ENCODE measurements at regions not wholly inside any gene's neighbourhood (a gene's known extent, or its start where the extent isn't known, plus 50 kb on each side); places are given as distances from the start of the nearest gene placed in this dataset.

- peaks cover 13% of the 10 kb centered on the region for H3K4me1 Mint-ChIP-seq (ENCODE audit: insufficient read depth, unreplicated experiment)
These were observed 277.6 kb upstream of the DIAPH2 start for GRCh38 chrX:96407072-96407471.

GRCh38 chrX:96407501-96407900 lies 277.1 kb upstream of the DIAPH2 start:
- CTCF ChIA-PET, result interaction anchor here (0.8 kb wide), 1 partner anchor 16 kb away, joined by 3 read pairs; no protein-coding TSS in a partner anchor
- Mint-ChIP-seq H3K36me3 (ENCODE audit: insufficient read depth, unreplicated experiment) (no peaks in the 10 kb centered on the region), H3K27me3 (ENCODE audit: insufficient read depth, unreplicated experiment) (peaks cover 81% of the 10 kb centered on the region), H3K4me1 (ENCODE audit: insufficient read depth, unreplicated experiment) (peaks cover 13% of the 10 kb centered on the region), H3K9me3 (ENCODE audit: unreplicated experiment) (no peaks in the 10 kb centered on the region), H3K27ac (ENCODE audit: low read depth, unreplicated experiment) (peak overlapping the region; percentile 68), H3K4me3 (ENCODE audit: unreplicated experiment) (no peak overlapping the region)
- intact Hi-C loops (cut with micrococcal nuclease), result no loop called here
- no TSS peak for BruUV-seq (replicated peaks)
- POLR2A ChIA-PET, result interaction anchor here (0.6 to 0.9 kb wide), 6 partner anchors 9 to 634 kb away, joined by 3 to 5 read pairs (median 3); no protein-coding TSS in a partner anchor
- TF ChIP-seq CTCF (IDR thresholded peaks at IDR 0.05; ENCODE audit: unreplicated experiment), result no peak
- DNase-seq (ENCODE audit: unreplicated experiment), result peak; percentile 52

More at GRCh38 chrX:96407072-96407471, 277.6 kb upstream of the DIAPH2 start:
- Mint-ChIP-seq H3K9me3 (ENCODE audit: unreplicated experiment) (no peaks in the 10 kb centered on the region), H3K36me3 (ENCODE audit: insufficient read depth, unreplicated experiment) (no peaks in the 10 kb centered on the region), H3K27ac (ENCODE audit: low read depth, unreplicated experiment) (peak overlapping the region; percentile 68), H3K4me3 (ENCODE audit: unreplicated experiment) (no peak overlapping the region), H3K27me3 (ENCODE audit: insufficient read depth, unreplicated experiment) (peaks cover 81% of the 10 kb centered on the region)
- CTCF ChIA-PET, result interaction anchor here (0.8 kb wide), 1 partner anchor 16 kb away, joined by 3 read pairs; no protein-coding TSS in a partner anchor
- POLR2A ChIA-PET, result interaction anchor here (0.6 to 0.9 kb wide), 6 partner anchors 10 to 635 kb away, joined by 3 to 5 read pairs (median 3); no protein-coding TSS in a partner anchor
- peak; percentile 24 for DNase-seq (ENCODE audit: unreplicated experiment)
- intact Hi-C loops (cut with micrococcal nuclease), result no loop called here
- no TSS peak for BruUV-seq (replicated peaks)
- no peak for TF ChIP-seq CTCF (IDR thresholded peaks at IDR 0.05; ENCODE audit: unreplicated experiment)

- CTCF ChIA-PET, result no interaction called here
- no TSS peak for BruUV-seq (replicated peaks)
- DNase-seq (ENCODE audit: unreplicated experiment), result no peak
- no peak for TF ChIP-seq CTCF (IDR thresholded peaks at IDR 0.05; ENCODE audit: unreplicated experiment)
- no peak overlapping the region for H3K4me3 Mint-ChIP-seq (ENCODE audit: unreplicated experiment)
- POLR2A ChIA-PET, result interaction anchor here (0.9 kb wide), 1 partner anchor 9 kb away, joined by 5 read pairs; no protein-coding TSS in a partner anchor
- no peaks in the 10 kb centered on the region for H3K9me3 Mint-ChIP-seq (ENCODE audit: unreplicated experiment)
- peaks cover 13% of the 10 kb centered on the region for H3K4me1 Mint-ChIP-seq (ENCODE audit: insufficient read depth, unreplicated experiment)
- intact Hi-C loops (cut with micrococcal nuclease), result no loop called here
- peak overlapping the region; percentile 68 for H3K27ac Mint-ChIP-seq (ENCODE audit: low read depth, unreplicated experiment)
- no peaks in the 10 kb centered on the region for H3K36me3 Mint-ChIP-seq (ENCODE audit: insufficient read depth, unreplicated experiment)
- H3K27me3 Mint-ChIP-seq (ENCODE audit: insufficient read depth, unreplicated experiment), result peaks cover 78% of the 10 kb centered on the region
These were observed 276.7 kb upstream of the DIAPH2 start for GRCh38 chrX:96407981-96408380.

GRCh38 chrX:96410927-96411326 lies 273.7 kb upstream of the DIAPH2 start:
- no peak for TF ChIP-seq CTCF (IDR thresholded peaks at IDR 0.05; ENCODE audit: unreplicated experiment)
- H3K4me3 Mint-ChIP-seq (ENCODE audit: unreplicated experiment), result no peak overlapping the region
- no peak for DNase-seq (ENCODE audit: unreplicated experiment)
- H3K27ac Mint-ChIP-seq (ENCODE audit: low read depth, unreplicated experiment), result no peak overlapping the region
- peaks cover 48% of the 10 kb centered on the region for H3K27me3 Mint-ChIP-seq (ENCODE audit: insufficient read depth, unreplicated experiment)
- ChIA-PET CTCF (no interaction called here), POLR2A (no interaction called here)
- no peaks in the 10 kb centered on the region for H3K36me3 Mint-ChIP-seq (ENCODE audit: insufficient read depth, unreplicated experiment)
- intact Hi-C loops (cut with micrococcal nuclease), result no loop called here
- no peaks in the 10 kb centered on the region for H3K9me3 Mint-ChIP-seq (ENCODE audit: unreplicated experiment)
- peaks cover 13% of the 10 kb centered on the region for H3K4me1 Mint-ChIP-seq (ENCODE audit: insufficient read depth, unreplicated experiment)
- BruUV-seq (replicated peaks), result no TSS peak

Data from MCF 10A (cell line).